ENCODE measurements at regions not wholly inside any gene's neighbourhood (a gene's known extent, or its start where the extent isn't known, plus 50 kb on each side); places are given as distances from the start of the nearest gene placed in this dataset.

DNA sequence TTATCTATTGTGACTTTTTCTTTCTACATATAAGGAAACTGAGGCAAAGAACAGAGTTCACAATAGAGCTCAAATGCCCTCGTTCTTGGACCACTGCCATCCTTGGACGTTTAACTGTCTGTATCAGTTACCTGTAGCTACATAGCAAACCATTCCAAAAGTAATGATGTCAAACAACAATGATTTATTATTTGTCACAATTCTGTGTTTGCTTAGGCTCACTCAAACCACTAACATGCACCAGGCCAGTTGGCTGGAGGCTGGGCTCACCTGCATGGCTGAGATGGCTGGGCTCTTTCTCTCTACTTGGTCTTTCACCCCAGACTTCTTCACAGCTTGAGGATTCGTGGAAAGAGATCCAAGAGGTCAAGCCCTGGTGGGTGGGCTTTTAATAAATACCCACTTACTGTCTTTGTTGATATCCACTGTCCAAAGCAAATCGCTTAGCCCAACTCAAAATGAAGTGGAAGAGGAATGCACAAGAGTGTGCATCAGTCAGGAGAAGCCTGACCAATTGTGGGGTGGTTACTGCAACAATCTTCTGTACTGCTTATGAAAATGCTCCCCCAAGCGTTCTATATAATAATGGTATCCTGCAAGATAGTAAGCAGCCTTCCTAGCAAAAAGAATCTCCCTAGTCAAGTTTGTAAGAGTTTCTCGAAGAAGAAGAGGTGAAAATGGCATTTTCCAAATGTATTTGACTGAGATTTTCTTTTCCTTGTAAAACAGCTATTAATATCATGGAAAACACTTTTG is 163.5 kb upstream of the NT5C1B start:
- TF ChIP-seq, protein P1, sequence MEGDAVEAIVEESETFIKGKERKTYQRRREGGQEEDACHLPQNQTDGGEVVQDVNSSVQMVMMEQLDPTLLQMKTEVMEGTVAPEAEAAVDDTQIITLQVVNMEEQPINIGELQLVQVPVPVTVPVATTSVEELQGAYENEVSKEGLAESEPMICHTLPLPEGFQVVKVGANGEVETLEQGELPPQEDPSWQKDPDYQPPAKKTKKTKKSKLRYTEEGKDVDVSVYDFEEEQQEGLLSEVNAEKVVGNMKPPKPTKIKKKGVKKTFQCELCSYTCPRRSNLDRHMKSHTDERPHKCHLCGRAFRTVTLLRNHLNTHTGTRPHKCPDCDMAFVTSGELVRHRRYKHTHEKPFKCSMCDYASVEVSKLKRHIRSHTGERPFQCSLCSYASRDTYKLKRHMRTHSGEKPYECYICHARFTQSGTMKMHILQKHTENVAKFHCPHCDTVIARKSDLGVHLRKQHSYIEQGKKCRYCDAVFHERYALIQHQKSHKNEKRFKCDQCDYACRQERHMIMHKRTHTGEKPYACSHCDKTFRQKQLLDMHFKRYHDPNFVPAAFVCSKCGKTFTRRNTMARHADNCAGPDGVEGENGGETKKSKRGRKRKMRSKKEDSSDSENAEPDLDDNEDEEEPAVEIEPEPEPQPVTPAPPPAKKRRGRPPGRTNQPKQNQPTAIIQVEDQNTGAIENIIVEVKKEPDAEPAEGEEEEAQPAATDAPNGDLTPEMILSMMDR (IDR thresholded peaks at IDR 0.05), result no peak
- TF ChIP-seq POLR2A (IDR thresholded peaks at IDR 0.05), result no peak
